ENCODE measurements at regions not wholly inside any gene's neighbourhood (a gene's known extent, or its start where the extent isn't known, plus 50 kb on each side); places are given as distances from the start of the nearest gene placed in this dataset.

DNA sequence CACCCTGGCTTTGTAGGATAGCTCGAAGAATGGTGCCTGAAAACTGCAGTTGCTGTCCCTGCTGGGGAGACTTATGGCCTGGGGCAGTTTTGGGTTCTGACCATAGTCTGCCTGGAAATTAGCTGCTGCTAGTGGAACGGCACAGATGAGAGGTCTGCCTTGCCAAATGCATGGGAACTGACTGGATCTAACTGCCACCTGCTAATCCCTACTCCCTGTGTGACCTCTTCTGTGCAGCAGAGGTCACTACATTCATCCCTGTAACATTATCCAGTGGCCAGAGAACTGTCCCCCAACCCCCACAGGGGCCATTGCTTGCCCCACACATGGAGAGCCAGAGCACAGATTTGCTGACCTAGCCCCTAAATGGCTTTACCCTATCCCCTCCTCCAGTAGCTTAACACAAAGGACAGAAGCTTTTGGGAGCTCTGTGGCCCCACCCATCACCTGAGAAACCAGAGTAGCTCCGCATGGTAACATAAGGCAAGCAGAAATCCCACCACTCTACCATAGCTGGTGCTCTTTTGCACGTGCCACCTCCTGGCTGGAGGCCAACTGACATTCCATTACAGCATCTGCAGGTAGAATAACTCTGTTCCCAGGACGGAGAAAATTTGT is 840.0 kb downstream of the EPHA3 start:
- ChIA-PET CTCF (ENCODE audit: partially characterized antibody) (interaction anchor here (0.6 to 2.9 kb wide), 7 partner anchors 9 to 144 kb away, joined by 3 to 19 read pairs (median 3); no protein-coding TSS in a partner anchor), POLR2A (ENCODE audit: partially characterized antibody) (no interaction called here)
- no peak overlapping the region; the same call in 1 of the 2 replicates for H2BK20ac ChIP-seq (ENCODE audit: low read length)
- H4K20me1 ChIP-seq (replicated peaks in 1 of 2; ENCODE audit: control insufficient read depth in 1 of 2, insufficient read depth in 2 of 2, low read length in 2 of 2): no peaks in the 10 kb centered on the region
- no peak overlapping the region for H2AFZ ChIP-seq (ENCODE audit: low read length)
- no peaks in the 10 kb centered on the region for H3K4me1 ChIP-seq (replicated peaks in 1 of 4; ENCODE audit: control insufficient read depth in 3 of 4, insufficient read depth in 4 of 4, low read length in 3 of 4)
- H3K36me3 ChIP-seq (ENCODE audit: control insufficient read depth in 2 of 4, insufficient read depth in 4 of 4, low read length in 3 of 4): no peaks in the 10 kb centered on the region; a peak in 1 of 8 replicates
- H3K79me2 ChIP-seq (ENCODE audit: control insufficient read depth in 1 of 2, insufficient read depth in 2 of 2, low read length in 2 of 2): no peaks in the 10 kb centered on the region
- H2BK5ac ChIP-seq (ENCODE audit: low read depth, low read length): no peak overlapping the region
- no peak overlapping the region for H4K8ac ChIP-seq (ENCODE audit: extremely low read depth, insufficient read depth, low read length)
- H2BK120ac ChIP-seq (replicated peaks; ENCODE audit: low read depth, low read length): no peak overlapping the region
- no peak overlapping the region; the same call in 1 of the 2 replicates for H3K18ac ChIP-seq (ENCODE audit: extremely low read depth, low read length)
- H3K4me3 ChIP-seq (ENCODE audit: extremely low read depth in 1 of 4, insufficient read depth in 2 of 4, low read depth in 3 of 4, low read length in 4 of 4): no peak overlapping the region
- no peak overlapping the region for H3K4me2 ChIP-seq (ENCODE audit: insufficient read depth in 1 of 2, low read depth in 2 of 2, low read length in 2 of 2)
- no peaks in the 10 kb centered on the region for H3K79me1 ChIP-seq (ENCODE audit: low read depth, low read length)
- no peak overlapping the region for H3K23ac ChIP-seq (ENCODE audit: insufficient read length)
- FAIRE-seq (no peak), DNase-seq (ENCODE audit: low read depth in 1 of 2, low spot score in 2 of 2) (no peak)
- no peak overlapping the region for H3K4ac ChIP-seq (replicated peaks; ENCODE audit: insufficient read length, low read depth, low read length)
- H2BK12ac ChIP-seq (ENCODE audit: low read depth, low read length): peak overlapping the region; percentile 68; the same call in 1 of the 2 replicates
- no peak overlapping the region for H3K56ac ChIP-seq (replicated peaks; ENCODE audit: insufficient read length, low read depth, low read length)
- H3K27ac ChIP-seq (ENCODE audit: low read depth, low read length): no peak overlapping the region
- no peaks in the 10 kb centered on the region for H3K27me3 ChIP-seq (replicated peaks in 1 of 4; ENCODE audit: control insufficient read depth in 3 of 4, extremely low read depth in 1 of 4, insufficient read depth in 3 of 4, low read length in 3 of 4)
- no peak overlapping the region for H2AK5ac ChIP-seq (ENCODE audit: low read depth, low read length)
- TF ChIP-seq TEAD4 (IDR thresholded peaks at IDR 0.05; ENCODE audit: low read depth, low read length) (no peak), RAD21 (IDR thresholded peaks at IDR 0.05 in 1 of 2, conservative IDR thresholded peaks at IDR 0.05 in 1 of 2; ENCODE audit: low read depth in 2 of 2, low read length in 2 of 2) (peak; percentile 41 to 50; a peak in 3 of 4 replicates), POU5F1 (IDR thresholded peaks at IDR 0.05; ENCODE audit: low read depth, low read length) (no peak), YY1 (IDR thresholded peaks at IDR 0.05; ENCODE audit: low read depth, low read length) (no peak)
- TF ChIP-seq, protein P1, sequence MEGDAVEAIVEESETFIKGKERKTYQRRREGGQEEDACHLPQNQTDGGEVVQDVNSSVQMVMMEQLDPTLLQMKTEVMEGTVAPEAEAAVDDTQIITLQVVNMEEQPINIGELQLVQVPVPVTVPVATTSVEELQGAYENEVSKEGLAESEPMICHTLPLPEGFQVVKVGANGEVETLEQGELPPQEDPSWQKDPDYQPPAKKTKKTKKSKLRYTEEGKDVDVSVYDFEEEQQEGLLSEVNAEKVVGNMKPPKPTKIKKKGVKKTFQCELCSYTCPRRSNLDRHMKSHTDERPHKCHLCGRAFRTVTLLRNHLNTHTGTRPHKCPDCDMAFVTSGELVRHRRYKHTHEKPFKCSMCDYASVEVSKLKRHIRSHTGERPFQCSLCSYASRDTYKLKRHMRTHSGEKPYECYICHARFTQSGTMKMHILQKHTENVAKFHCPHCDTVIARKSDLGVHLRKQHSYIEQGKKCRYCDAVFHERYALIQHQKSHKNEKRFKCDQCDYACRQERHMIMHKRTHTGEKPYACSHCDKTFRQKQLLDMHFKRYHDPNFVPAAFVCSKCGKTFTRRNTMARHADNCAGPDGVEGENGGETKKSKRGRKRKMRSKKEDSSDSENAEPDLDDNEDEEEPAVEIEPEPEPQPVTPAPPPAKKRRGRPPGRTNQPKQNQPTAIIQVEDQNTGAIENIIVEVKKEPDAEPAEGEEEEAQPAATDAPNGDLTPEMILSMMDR (IDR thresholded peaks at IDR 0.05; ENCODE audit: control extremely low read depth in 1 of 3, insufficient read depth in 1 of 3, low read depth in 1 of 3, low read length in 3 of 3): peak in 2 of 3 experiments; percentile 3 to 27; a peak in 3 of 4 replicates
- H3K9me3 ChIP-seq (ENCODE audit: insufficient read depth in 2 of 2, low read depth in 1 of 2, low read length in 1 of 2): peaks cover 3 to 4% of the 10 kb centered on the region in 2 experiments; a peak in 2 of 4 replicates
- no peak overlapping the region for H3K14ac ChIP-seq (ENCODE audit: insufficient read length)
- peak overlapping the region; percentile 65 for H4K91ac ChIP-seq (replicated peaks; ENCODE audit: insufficient read length, low read length)
- no peaks in the 10 kb centered on the region for H3K23me2 ChIP-seq (ENCODE audit: low read depth, low read length)
- H4K5ac ChIP-seq (ENCODE audit: insufficient read length, low read depth, low read length): no peak overlapping the region
- H2BK15ac ChIP-seq (ENCODE audit: low read length): peak overlapping the region; percentile 40; the same call in 1 of the 2 replicates
- H3K9ac ChIP-seq (replicated peaks in 1 of 4; ENCODE audit: extremely low read depth in 1 of 4, low read depth in 3 of 4, low read length in 3 of 4): no peak overlapping the region
- 87% methylated on average over 5 of the region's 5 CpGs; no CpG with 5 or more reads in 1 of the 2 experiments for WGBS, 2 experiments (ENCODE audit: extremely low coverage in 1 of 2, insufficient coverage in 1 of 2, insufficient read length in 1 of 2, insufficient replicate concordance in 2 of 2, low coverage in 1 of 2, low lambda C conversion rate in 2 of 2, missing lambda C conversion rate in 1 of 2)

Data from H1 (cell line).